Right lobe of liver (tissue), 6 donors: ENCODE measurements at regions not wholly inside any gene's neighbourhood (a gene's known extent, or its start where the extent isn't known, plus 50 kb on each side); places are given as distances from the start of the nearest gene placed in this dataset.

ENCODE experiments used
- ATAC-seq, 4 donors: fragments of 200-7000 bp; cut with Tn5 transposase; one replicate each; pipeline ENCODE4 v1.9.1; 2020; ENCODE audit warnings: mild to moderate bottlenecking in 4 of 4, moderate library complexity in 4 of 4
- DNase-seq, 3 donors: peaks; one replicate each; pipeline ENCODE4 v3.0.0-alpha.2; 2020
- H3K27ac ChIP-seq, 3 donors: fragments of 200-600 bp; one replicate each; pipeline ENCODE4 v1.8.0; 2022
- H3K27me3 ChIP-seq, 2 donors: fragments of 200-600 bp; one replicate each; pipeline ENCODE4 v1.8.0; 2022
- H3K36me3 ChIP-seq, 4 donors: fragments of 200-600 bp; sonication (generic) in 1 of 4; one replicate each; pipeline versions ENCODE4 v1.5.1 to v1.8.0; 2017 to 2022; ENCODE audit warnings: control low read depth in 1 of 4
- H3K4me1 ChIP-seq, 4 donors: fragments of 200-600 bp; sonication (generic) in 1 of 4; one replicate each; pipeline versions ENCODE4 v1.5.1 to v1.8.0; 2017 to 2022; ENCODE audit warnings: control low read depth in 1 of 4
- H3K4me3 ChIP-seq, 3 donors: fragments of 200-600 bp; one replicate each; pipeline ENCODE4 v1.8.0; 2022
- H3K9me3 ChIP-seq, 4 donors: fragments of 200-600 bp; sonication (generic) in 1 of 4; one replicate each; pipeline versions ENCODE4 v1.5.1 to v1.8.0; 2017 to 2022; ENCODE audit warnings: control low read depth in 1 of 4
- CTCF ChIP-seq, 4 donors: fragments of 200-600 bp in 3 of 4; fragments of 450-650 bp in 1 of 4; IDR thresholded peaks; one replicate each; pipeline versions ENCODE4 v1.5.1 to v1.8.0; 2016 to 2022; ENCODE audit warnings: antibody characterized with exemption in 4 of 4, mild to moderate bottlenecking in 2 of 4
- POLR2A ChIP-seq: fragments of 450-650 bp; IDR thresholded peaks from one replicate; pipeline ENCODE4 v1.6.1; 2017; ENCODE audit warnings: antibody characterized with exemption, mild to moderate bottlenecking
- WGBS: methylation state at CpG from one replicate; pipeline ENCODE4 v1.1.6; 2018; ENCODE audit warnings: low coverage, low lambda C conversion rate; ENCODE audit not compliant: insufficient coverage; ENCODE audit errors: missing lambda C conversion rate; 5-methylcytosine and 5-hydroxymethylcytosine counted together
- intact Hi-C, 2 donors: fragments of 100-400 bp; cut with DNase I; formaldehyde crosslinking; loops; one replicate each; pipeline versions ENCODE4 v1.11.2 to v1.14.1; 2022
- donor health status: DM: no; HTN: yes; CAD: no.
- donor health status: DM: no; HTN: no; CAD: no.
- donor health status: DM: no; HTN: no; CAD: no.
- donor health status: DM: no; HTN: yes; CAD: no.
- donor health status: DM: no; HTN: yes; CAD: no.

- H3K27ac ChIP-seq = no peak overlapping the region
- H3K4me1 ChIP-seq = no peaks in the 10 kb centered on the region
- TF ChIP-seq CTCF (IDR thresholded peaks at IDR 0.05) = no peak
- TF ChIP-seq POLR2A = no peak
- ATAC-seq (no peak), DNase-seq (no peak)
- no peaks in the 10 kb centered on the region for H3K9me3 ChIP-seq
- no peaks in the 10 kb centered on the region for H3K36me3 ChIP-seq
- 95% methylated on average over 2 of the region's 2 CpGs for WGBS
- H3K27me3 ChIP-seq = no peaks in the 10 kb centered on the region
- intact Hi-C loops = no loop called here
- H3K4me3 ChIP-seq = no peak overlapping the region
Observed at GRCh38 chr9:84424931-84425330, 84.4 kb upstream of the SLC28A3 start.

DNA sequence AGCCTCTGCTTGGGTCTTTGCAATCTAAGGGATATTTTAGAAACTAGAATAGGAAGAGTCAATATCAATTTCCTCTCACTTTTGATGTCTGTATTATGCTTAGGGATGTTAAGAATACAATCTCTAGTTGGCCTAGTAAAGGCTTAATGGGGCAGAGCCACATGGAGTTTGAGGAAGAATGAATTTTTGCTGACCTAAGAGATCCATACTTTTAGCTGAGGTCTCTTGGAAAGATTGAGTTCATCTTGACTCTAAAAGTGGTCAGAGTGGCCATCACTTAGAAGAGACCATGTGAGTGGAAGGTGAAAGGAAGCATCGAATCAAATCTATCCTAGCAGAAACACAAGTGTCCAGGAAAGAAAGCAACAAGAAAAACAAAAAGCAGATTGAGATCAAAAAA lies 92.2 kb upstream of the SLC28A3 start:
- no peaks in the 10 kb centered on the region for H3K36me3 ChIP-seq
- intact Hi-C loops = no loop called here
- 56% methylated on average over 1 of the region's 1 CpG for WGBS
- no peak for TF ChIP-seq CTCF (IDR thresholded peaks at IDR 0.05)
- TF ChIP-seq POLR2A = no peak
- no peaks in the 10 kb centered on the region for H3K4me1 ChIP-seq
- H3K4me3 ChIP-seq = no peak overlapping the region
- ATAC-seq (no peak), DNase-seq (no peak)
- no peaks in the 10 kb centered on the region for H3K27me3 ChIP-seq
- H3K9me3 ChIP-seq = no peaks in the 10 kb centered on the region
- H3K27ac ChIP-seq = no peak overlapping the region

DNA sequence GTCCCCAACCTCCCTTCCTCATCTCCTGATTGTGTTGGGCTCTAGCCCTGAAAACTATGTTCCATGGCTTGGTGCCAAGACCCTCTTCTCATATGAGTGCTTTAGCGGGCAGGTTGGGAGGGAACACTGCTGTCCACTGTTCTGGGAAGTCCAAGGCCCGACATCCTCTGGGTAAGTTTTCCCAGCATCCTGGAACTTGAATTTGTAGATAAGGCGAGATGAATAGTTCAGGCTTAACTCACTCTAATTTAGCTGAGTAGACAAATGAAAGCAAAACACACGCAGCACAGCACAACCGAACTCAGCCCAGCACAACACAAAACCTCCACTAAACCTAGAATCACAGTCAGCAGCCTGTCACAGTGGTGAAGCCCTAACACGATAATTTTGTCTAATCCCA lies 95.3 kb upstream of the SLC28A3 start:
- no peak for ATAC-seq
- 48% methylated on average over 5 of the region's 6 CpGs for WGBS
- no peaks in the 10 kb centered on the region for H3K27me3 ChIP-seq
- DNase-seq = no peak
- H3K36me3 ChIP-seq = no peaks in the 10 kb centered on the region
- H3K4me1 ChIP-seq = no peaks in the 10 kb centered on the region
- no peak overlapping the region for H3K27ac ChIP-seq
- TF ChIP-seq POLR2A (no peak), CTCF (IDR thresholded peaks at IDR 0.05) (no peak)
- intact Hi-C loops = no loop called here
- H3K9me3 ChIP-seq = no peaks in the 10 kb centered on the region
- no peak overlapping the region for H3K4me3 ChIP-seq

GRCh38 chr9:84436386-84437109 lies 96.0 kb upstream of the SLC28A3 start:
- WGBS = 43% methylated on average over 5 of the region's 5 CpGs

More at GRCh38 chr9:84436386-84437109, 96.0 kb upstream of the SLC28A3 start:
- Histone ChIP-seq H3K27me3 (no peaks in the 10 kb centered on the region), H3K4me1 (no peaks in the 10 kb centered on the region), H3K9me3 (no peaks in the 10 kb centered on the region), H3K4me3 (no peak overlapping the region), H3K27ac (no peak overlapping the region), H3K36me3 (no peaks in the 10 kb centered on the region)
- ATAC-seq (peak in 1 of 4 donors; percentile 25), DNase-seq (no peak)
- intact Hi-C loops = no loop called here
- TF ChIP-seq CTCF (IDR thresholded peaks at IDR 0.05) = no peak
- no peak for TF ChIP-seq POLR2A
